Limb (tissue), 2 donors: ENCODE measurements at regions not wholly inside any gene's neighbourhood (a gene's known extent, or its start where the extent isn't known, plus 50 kb on each side); places are given as distances from the start of the nearest gene placed in this dataset.
"Not testable (repeated sequence)": the region's sequence is repeated elsewhere in the genome, so short reads cannot be mapped to it uniquely, and the experiment has no call there.

Experiments used
- DNase-seq, 2 donors: peaks; one replicate each; pipeline ENCODE4 v3.0.0-alpha.2; 2016; ENCODE audit errors: extremely low spot score in 2 of 2

DNA sequence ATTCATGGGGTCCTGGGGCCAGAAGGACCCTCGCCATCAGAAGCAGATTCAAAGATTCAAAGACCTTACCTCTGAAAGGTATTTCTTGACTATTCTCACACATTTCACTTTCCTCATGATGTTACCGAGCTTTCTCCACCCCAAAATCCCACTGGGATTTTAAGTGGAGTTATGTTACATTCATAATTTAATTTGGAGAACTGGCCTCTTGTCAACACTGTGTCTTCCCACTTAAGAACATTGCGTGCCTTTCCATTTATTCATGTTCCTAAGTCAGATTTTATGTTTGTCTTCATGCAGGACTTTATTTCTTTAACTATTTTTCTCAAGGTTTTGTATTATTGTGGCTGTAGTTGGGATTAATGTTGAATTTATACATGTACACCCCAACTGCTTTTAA lies 123.5 kb upstream of the BMPER start:
- DNase-seq: no peak

DNA sequence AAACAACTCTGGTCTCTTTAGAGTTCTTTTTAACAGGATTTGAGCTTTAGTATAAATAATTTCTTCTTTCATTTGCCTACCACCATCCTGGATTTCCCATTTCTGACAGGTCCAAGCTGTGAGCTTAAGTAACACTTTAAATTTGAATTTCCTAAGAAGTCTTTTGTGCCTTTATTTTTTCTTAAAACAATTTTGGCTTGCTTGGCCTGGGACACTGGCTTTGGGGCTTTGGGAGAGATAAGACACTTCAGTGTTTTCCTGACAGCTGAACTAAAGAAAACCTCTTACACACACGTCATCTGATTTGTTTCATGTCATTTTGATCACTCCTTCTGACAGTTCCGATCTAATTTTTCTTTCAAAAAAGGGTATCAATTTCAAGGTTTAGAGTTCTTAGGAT lies 121.3 kb upstream of the BMPER start:
- DNase-seq: no peak

DNA sequence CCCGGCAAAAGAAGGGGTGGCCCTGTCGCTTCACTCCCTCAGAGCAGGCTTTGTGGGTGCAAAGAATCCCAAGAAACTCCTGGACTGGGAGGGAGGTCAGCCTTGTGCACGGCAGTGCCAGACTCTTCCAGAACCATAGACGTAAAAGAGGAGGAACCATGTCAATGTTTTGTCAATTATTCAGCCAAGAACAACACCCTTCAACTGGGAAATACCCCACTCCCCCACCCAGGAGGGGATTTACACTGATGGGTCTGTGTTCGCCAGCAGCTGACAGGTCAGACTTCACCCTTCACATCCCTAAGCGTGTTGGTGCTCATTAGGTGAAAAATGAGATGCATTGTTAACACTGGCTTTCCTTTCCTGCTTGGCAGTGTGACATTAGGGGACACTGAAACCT lies 116.8 kb upstream of the BMPER start:
- DNase-seq: peak in 1 of 2 donors; percentile 37

DNA sequence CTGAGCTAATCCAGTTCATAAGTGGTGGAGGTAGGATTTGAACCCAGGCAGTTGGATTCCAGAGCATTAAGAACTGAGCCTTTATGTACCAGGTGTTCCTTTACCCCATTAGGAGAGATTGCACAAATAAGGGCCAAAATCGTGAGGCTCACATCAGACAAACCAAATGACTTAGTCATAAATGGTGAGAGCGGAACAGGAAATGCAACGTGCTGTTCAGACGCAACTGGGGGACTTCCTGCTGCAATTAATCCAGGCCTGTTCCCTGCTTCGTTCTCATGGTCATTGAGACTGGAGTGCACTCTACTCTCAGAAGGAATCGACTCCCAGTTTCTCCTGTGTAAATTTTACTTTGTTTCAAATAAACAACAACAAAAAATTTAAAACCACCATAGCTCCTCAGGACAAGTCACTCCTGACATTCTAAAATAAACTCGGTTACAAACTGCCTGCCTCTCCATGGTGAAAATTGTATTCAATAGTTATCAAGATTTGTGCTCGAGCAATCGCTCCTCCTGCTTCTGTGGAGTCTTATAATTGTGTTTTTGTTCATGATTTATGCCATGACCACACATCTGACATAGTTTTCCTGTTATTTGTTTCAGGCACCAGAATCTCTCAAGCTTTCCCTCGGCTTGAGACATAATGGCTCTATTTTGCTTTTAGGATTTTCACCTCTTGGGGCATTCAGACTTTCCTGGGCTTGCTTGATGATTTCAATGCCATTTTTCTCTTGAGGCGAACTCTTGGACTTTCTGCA lies 115.3 kb upstream of the BMPER start:
- DNase-seq: no peak

DNA sequence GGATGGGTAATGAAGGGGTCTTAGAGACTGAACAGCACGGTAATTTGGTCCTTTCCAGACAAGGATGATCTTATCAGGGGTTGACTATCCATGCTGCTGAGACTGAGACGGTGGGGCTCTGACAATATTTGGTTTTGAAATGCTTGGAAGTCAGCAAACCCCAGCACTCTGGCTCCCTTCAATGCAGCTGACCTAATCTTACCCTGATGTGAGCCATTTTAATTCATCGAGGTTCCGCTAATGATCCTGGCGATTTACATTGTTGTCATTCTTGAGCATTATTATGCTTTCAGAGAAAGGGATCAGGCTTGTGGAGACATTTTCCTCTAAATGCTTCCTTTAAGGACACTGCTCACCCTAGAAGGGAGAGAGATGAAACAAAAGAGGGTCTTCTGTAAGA lies 114.6 kb upstream of the BMPER start:
- DNase-seq: no peak

DNA sequence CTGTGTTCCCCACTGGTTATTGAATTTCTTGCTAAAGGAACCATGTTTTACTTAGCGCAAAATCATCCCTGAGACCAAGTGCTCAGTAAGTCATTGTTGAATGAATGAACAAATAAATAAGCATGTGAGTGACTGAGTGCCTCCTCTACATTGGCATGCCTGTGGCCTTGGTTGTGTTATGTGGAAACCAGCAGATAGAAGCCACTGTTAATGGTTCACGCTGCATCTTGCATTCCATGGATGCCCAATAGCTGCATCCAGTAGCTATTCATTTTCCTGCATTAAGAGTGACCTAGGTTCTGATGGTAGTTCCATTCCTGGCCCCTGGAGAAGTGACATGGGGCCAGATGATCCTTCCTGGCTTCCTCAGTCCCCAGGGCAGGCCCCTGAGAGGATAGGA lies 113.3 kb upstream of the BMPER start:
- DNase-seq: no peak

DNA sequence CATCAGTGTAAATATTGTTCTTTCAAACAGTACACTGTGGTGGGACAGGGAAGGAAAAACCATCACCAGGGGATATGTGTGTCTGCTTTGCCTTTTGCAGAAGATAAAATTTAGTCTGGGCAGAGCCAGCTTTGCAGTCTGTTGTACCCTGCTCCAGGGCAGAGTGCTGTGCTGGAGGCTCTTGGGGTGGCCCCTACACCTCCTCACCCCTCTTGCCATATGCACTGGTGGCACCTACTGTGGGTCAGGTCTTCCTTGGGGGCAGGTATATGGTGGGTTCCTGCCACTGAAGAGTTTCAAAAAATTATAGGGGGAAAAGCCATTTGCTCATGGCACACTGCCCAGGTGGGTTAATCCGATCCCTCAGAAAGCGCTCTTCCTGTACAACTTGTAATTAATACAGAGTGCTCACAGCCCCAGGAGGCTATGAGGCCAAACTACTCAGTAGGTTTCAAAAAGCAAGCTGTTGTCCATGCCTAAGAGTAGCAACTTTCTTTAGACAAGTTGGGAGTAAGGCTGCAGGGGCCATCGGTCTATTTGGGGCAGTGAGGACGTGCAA lies 112.7 kb upstream of the BMPER start:
- DNase-seq: no peak

DNA sequence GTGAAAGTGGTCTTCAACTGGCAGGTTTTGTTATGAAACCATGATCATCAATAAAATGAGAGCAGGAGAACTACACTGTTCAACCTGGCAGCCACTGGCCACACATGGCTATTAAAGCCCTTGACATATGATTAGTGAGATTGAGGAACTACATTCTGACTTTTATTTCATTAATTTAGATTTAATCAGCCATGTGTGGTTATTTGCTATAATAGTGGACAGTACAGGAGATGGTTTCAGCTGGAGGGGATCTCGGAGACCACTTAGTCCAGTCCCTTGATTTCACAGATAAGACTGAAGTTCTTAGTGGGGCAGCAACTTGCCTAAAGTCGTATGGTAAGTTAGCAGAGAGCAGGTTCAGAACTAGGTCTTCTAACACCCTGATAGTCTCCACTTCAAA lies 111.7 kb upstream of the BMPER start:
- DNase-seq: no peak

DNA sequence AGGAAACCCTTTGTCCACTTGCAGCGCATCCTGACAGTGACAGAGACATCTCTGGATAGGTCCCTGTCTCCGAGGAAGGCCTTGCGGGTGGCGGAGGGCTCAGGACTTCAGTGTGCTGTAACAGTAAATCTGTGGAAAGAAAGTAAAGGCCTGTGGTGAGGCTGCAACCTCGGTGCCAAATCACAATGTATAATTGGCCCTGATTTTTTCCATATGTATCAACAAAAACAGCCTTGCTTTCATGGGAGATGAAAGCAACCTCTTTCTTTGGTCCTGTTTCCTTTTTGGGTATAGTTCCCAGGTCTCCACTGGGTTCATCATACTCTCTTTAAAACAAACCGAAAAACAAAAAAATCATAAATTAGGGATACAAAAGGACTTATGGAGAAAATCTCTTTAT lies 110.9 kb upstream of the BMPER start:
- DNase-seq: no peak

DNA sequence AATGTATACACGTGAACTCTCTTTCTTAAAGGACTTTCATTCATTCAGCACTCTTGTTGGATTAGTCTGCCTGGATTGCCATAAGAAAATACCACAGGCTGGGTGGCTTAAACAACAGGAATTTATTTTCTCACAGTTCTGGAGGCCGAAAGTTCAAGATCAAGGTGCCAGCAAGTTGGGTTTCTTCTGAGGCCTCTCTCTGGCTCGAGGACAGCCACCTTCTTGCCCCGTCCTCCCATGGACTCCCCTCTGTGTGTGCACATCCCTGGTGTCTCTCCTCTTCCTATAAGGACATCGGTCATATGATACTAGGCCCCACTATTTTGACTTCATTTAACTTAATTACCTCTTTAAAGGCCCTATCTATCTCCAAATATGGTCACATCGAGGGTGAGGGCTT lies 110.4 kb upstream of the BMPER start:
- DNase-seq: no peak

DNA sequence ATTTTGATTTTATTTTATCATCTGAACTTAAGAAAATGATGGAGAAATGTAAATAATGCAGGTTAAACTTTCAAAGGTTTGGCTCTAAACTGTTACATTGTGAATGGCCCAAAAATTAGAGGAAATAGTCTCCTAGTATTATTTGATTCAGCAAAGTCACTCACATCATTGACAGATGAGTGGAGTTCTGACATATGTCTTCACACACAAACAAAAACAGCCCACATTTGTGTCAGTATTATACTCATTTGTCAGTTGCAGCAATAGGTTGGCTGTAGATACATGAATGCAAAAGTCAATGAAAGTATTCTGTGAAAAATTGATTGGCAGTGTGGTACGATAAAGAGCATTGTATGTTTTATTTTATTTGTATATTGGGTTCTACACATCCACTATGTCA lies 108.8 kb upstream of the BMPER start:
- DNase-seq: no peak

DNA sequence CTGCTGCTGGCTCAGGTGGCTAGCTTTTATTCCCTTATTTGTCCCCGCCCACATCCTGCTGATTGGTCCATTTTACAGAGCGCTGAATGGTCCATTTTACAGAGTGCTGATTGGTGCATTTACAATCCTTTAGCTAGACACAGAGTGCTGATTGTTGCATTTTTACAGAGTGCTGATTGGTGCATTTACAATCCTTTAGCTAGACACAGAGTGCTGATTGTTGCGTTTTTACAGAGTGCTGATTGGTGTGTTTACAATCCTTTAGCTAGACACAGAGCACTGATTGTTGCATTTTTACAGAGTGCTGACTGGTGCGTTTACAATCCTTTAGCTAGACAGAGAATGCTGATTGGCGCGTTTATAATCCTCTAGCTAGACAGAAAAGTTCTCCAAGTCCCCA lies 107.8 kb upstream of the BMPER start:
- DNase-seq: not testable (repeated sequence)

DNA sequence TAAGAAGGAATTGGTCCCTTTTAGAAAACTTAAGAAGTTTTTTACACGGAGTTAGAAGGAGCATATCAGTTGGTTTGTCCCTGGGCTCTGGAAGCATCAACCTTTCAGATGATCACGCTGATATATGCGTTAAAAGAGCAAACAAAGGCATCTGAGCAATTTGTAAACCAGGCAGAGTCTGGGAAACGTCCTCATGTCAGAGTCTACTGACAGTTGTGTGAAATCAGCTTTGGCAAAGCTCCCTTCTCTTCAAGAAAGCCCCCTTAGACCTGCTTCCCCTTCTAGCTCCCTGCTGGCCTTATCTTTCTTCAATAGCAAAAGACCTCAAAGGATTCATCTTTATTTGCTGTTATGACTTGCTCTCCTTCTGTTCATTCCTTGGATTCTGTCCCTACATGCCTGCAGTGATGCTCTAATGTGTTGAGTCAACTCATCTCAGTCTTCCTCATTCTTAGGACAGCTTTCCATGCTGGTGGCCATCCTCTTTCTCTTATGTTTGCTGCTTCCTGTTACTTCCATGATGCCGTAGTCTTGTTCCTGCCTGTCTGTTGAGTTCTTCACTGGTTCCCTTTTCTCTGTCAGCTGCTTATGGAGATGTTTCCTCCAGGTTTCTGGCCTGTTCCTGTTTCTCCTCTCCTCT lies 106.5 kb upstream of the BMPER start:
- DNase-seq: no peak

DNA sequence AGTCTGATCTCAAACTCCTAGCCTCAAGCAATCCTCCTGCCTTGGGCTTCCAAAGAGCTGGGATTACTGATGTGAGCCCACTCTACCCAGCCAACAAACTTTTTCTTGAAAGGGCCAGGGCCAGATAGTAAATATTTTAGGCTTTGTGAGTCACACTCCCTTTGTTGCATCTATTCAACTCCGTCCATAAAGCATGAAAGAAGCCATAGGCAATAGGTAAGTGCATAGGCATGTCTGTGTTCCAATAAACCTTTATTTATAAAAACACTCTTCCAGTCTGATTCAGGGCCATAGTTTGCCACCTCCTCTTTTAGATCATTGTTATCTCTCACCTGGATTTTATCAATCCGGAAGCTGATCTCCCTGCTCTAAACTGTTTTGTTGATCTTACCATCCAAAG lies 105.6 kb upstream of the BMPER start:
- no peak for DNase-seq

DNA sequence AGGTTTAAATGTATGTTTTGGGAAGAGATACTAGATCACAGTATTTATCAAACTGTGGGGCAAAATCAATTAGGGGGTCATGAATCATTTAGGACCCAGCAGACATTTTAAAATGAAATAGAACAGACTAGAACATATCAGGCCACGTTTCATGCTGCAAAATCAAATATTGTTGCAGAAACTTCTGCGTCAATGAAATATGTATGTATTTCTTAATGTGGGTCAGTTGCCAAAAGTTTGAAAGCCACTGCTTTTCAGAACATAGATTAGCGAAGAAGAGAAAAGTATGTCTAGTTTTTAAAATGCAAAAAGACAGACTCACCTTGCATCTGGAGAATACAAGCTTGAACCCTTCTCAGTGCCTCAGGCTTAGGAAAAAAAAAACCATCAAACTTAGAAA lies 102.7 kb upstream of the BMPER start:
- DNase-seq: no peak

DNA sequence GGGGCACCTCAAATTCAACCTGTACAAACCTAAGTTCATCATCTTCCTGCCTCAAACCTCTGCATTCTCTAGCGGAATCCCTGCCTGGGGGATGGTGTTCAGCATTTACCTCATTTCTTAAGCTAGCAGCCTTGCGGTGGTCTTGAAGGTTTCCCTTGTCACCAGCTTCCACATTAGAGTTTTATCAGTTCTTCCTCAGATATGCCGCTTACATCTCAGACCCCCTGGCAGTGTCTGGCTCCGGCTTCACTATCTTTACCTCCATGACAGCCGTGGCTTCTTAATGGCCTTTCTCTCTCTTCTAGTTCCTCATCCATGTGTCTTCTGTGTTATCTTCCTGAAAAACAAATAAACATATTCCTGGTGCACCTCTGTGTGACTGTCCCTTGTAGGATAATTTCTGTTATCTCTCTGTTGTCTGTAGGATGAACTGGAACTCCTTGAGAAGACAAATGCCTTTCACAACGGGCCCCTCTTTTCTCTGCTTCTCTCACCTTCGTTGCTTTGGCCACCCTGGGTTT lies 101.1 kb upstream of the BMPER start:
- no peak for DNase-seq

DNA sequence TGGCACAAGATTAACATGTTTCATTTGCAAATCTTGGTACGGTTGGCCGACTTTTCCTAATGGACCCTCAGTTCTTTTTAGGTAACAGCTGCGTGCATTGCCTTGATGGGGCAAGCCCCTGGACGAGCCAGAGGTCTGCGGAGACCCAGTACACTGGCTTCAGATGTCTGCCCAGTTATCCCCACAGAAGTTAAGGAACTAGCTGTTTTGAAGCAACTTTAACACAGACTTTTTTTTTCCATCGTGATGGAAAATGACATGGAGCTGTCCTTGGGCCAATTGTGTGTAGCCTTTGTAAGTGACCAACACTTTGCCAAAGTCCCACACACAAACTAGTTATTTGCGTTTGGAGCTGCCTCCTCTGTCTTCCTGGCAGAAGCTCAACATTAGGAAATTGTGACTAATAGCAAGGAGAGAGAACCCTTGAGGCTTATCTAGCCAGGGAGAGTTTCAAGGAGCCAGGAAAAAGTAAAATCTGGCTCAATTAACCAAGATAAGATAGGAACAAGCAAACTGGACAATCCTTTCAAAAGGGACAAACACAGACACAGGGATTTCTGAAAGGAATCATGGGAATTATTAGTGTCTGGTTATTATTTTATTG lies 99.6 kb upstream of the BMPER start:
- DNase-seq: no peak

DNA sequence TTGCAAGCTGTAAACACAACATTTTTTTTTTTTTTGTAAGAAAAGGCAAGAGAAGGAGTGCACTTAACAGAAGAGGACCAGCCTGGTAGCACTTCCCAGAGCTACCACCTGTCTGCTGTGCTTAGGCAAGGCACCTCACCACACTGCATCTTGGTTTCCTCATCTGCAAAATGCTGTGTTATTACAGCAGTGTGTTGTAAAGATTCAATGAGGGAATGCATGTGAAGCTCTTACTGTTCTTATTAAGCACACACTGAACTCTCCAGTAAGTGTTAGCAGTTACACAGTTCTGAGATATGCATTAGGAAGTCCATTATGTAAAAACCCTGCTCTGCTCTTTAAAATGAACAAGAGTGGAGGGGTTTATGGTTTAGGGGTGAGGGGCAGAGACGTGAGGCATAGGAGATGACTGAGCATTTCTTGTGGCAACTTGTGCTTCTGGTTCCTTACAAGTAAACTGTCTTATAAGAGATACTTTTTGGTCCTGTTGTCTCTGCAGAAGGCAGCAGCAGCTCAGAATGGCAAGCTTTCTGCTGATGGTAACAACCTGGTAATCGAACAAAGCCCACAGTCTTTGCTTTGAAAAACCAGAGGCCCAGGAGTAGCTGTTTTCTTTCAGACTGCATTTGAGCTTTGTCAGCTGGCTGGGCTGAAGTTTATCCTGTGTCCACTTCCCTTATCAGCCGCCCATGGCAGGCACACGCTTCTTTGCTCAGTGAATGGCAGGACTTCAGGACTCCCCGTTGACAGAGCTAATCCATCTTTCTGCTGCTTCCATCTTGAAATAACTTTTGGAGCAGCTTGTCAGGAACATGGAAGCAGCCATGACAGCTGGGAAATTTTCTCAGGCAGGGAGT lies 98.8 kb upstream of the BMPER start:
- no peak for DNase-seq

DNA sequence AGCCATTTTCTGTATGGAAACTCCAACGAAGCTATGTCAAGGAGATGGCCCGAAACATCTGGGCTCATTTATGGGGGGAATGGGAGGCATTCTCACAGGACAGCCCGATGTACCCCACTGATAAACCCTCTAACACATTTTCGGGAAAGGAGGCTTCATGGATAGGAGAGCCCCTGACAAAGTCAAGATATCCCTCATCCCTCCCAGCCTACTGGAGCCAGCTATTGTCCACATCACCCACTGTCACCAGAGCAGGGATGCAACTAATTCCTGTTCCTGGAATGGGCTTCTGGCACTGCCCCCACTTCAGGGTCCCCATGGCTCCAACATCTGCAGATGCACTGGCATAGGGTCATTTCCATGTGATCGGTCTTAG lies 98.2 kb upstream of the BMPER start:
- no peak for DNase-seq

DNA sequence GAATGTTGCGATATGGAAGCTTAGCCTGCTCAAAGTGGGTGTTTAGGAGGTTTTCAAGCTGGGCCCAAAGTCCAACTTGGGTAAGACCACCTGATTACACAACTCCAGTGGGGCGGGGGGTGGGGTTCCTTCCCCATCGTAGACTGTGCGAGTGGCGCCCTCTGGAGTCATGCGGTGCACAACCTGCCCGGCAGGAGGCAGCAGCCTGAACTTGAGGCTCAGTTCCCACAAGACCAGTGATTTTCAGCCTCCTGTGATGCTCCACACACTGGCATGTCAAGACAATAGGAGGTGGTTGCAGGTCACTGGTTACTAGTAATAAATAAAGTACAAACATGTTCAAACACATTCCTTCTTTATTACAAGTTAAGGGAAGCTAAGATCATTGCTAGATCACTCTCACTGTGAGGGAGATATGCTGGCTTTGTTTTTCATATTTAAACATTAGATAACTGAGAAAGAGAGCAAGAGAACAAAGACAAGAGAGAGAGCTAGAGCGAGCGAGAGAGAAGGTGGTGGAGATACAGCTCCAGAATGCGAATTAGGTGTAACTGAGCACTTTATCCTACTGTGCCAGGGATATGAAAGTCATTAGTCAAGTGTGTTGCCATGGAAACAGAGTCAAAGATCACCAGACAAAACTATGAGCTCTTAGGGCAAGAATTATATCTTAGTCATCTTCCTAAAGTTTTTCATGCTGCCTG lies 97.4 kb upstream of the BMPER start:
- DNase-seq: no peak

DNA sequence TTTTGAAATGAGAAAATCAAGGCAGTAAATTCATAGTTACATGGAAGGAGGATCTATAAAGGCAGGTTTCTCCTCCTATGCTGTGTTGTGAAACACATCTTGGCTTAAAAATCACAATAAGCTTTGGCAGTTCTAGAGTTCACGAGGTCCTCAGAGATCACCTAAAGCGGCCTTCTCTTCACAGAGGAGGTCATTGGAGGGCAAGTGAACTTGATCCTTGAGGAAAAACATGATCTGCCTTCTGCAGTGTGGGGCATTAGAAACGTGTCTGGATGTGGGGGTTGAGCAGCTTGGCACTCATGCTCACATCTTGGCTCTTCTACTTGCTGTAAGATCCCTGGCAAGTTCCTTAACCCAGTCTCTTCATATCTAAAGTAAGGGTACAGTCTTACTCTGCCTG lies 96.1 kb upstream of the BMPER start:
- no peak for DNase-seq
